Activated naive CD4-positive, alpha-beta T cell treated with anti-CD3 and anti-CD28 coated beads, Interleukin-2, amount 50 U/mL, for 72 hours (primary cell): ENCODE measurements at regions not wholly inside any gene's neighbourhood (a gene's known extent, or its start where the extent isn't known, plus 50 kb on each side); places are given as distances from the start of the nearest gene placed in this dataset.

Experiments
- ATAC-seq, 2 donors: fragments of 150-1000 bp; cut with Tn5 transposase; 2 replicates each; pipeline ENCODE4 v1.10.0; 2021; ENCODE audit warnings: mild to moderate bottlenecking in 2 of 2, moderate library complexity in 2 of 2
- DNase-seq, 2 donors: peaks; one replicate each; pipeline ENCODE4 v3.0.0; 2021 to 2022; ENCODE audit warnings: low spot score in 2 of 2
- H3K27ac Mint-ChIP-seq, 2 donors: one replicate each; pipeline ENCODE4 v1.8.0; 2022; ENCODE audit warnings: mild to moderate bottlenecking in 2 of 2, mixed read lengths in 2 of 2
- H3K36me3 Mint-ChIP-seq, 2 donors: one replicate each; pipeline ENCODE4 v1.8.0; 2022; ENCODE audit warnings: mixed read lengths in 2 of 2
- H3K9me3 Mint-ChIP-seq, 2 donors: one replicate each; pipeline ENCODE4 v1.8.0; 2022; ENCODE audit warnings: mixed read lengths in 2 of 2

DNA sequence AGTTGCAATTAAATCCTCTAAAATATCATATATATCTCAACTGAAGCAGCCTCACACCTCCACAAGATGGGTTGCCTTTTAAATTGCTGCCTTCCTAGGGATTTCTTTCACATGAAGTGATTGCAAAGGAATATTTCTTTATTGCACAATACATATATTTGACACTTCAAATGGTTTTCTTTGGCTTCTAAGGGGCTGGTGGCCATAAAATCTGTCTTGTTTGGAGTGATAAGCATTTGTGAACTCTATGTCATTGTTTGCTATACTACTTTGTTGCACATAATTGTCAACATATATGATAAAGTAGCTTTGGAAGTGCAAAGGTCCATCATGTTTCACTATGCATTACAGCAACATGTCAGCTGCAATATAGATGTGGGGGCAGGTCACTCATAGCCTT is 2380.9 kb downstream of the PCDH9 start:
- no peak for ATAC-seq
- no peaks in the 10 kb centered on the region for H3K36me3 Mint-ChIP-seq
- H3K9me3 Mint-ChIP-seq: peaks cover 17 to 27% of the 10 kb centered on the region in 2 donors
- H3K27ac Mint-ChIP-seq: no peak overlapping the region
- no peak for DNase-seq

- H3K9me3 Mint-ChIP-seq: peaks cover 13 to 23% of the 10 kb centered on the region in 2 donors
- no peaks in the 10 kb centered on the region for H3K36me3 Mint-ChIP-seq
- no peak for DNase-seq
- ATAC-seq: no peak
- no peak overlapping the region for H3K27ac Mint-ChIP-seq
Measured at GRCh38 chr13:64847767-64848166, 2382.4 kb downstream of the PCDH9 start.

DNA sequence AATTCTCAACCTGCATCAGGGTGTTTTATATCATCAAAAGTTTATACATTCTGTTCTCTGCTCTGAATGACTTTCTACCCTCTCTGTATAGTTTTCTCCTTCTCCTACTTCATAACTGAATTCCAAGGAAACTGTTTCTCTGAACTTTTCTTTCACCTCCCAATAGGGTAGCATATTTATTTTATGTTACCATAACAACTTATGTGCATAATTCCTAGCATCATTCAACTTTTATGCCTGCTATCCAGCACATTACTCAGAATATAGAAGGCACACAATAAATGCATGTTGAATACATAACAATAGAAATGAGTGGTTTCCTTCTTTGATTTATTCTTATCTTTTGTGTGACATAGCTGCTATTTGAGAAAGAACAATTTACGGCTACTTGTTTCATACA is 2385.0 kb downstream of the PCDH9 start:
- Mint-ChIP-seq H3K27ac (no peak overlapping the region), H3K36me3 (no peaks in the 10 kb centered on the region), H3K9me3 (peaks cover 22 to 23% of the 10 kb centered on the region in 2 donors)
- no peak for DNase-seq
- ATAC-seq: no peak

DNA sequence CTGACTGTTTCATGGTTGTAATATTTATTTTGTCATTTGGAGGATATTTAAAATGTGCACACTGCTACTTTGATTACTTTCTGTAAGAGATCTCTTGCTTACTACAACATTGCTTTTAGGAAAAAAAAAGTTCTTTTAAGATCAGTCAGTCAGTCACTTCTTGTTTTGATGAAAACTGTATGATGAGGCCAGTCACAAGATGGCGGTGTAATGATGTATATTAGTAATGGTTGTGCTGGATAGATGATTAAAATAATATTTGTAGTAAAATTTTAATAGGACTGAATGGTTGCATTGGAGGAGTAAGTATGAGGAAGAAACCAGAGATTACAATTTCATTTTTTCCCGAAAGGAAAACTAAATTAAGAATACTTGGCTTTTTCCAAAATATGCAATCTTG is 2411.1 kb downstream of the PCDH9 start:
- Mint-ChIP-seq H3K36me3 (no peaks in the 10 kb centered on the region), H3K9me3 (peaks cover 10 to 24% of the 10 kb centered on the region in 2 donors), H3K27ac (no peak overlapping the region)
- ATAC-seq: no peak
- DNase-seq: no peak

- ATAC-seq (no peak), DNase-seq (no peak)
- Mint-ChIP-seq H3K27ac (no peak overlapping the region), H3K9me3 (peaks cover 13 to 23% of the 10 kb centered on the region in 2 donors), H3K36me3 (no peaks in the 10 kb centered on the region)
Measured at GRCh38 chr13:64817691-64818090, 2412.4 kb downstream of the PCDH9 start.

DNA sequence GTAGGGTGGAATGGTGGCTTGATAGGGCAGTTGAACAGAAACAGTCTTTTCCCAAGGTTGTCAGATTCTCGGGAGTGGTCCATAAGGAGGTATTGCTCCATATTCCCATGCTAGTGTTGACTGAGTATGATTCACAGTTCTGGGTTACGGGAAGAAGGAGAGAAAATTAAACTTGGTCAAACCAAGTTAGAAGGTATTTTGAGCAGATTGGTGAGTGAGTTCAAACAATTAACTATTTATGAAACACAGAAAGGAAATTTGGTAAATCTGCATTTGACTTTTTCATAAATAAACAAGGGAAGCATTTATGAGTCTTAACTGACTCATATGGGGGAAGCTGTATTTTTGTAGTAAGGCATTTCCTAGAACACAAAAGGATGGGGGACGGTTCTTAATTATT is 2419.4 kb downstream of the PCDH9 start:
- Mint-ChIP-seq H3K9me3 (peaks cover 15 to 21% of the 10 kb centered on the region in 2 donors), H3K27ac (no peak overlapping the region), H3K36me3 (no peaks in the 10 kb centered on the region)
- ATAC-seq (no peak), DNase-seq (no peak)

GRCh38 chr13:64808704-64809103 is 2421.4 kb downstream of the PCDH9 start:
- ATAC-seq (no peak), DNase-seq (no peak)
- Mint-ChIP-seq H3K36me3 (no peaks in the 10 kb centered on the region), H3K9me3 (peaks cover 12 to 16% of the 10 kb centered on the region in 2 donors), H3K27ac (no peak overlapping the region)

DNA sequence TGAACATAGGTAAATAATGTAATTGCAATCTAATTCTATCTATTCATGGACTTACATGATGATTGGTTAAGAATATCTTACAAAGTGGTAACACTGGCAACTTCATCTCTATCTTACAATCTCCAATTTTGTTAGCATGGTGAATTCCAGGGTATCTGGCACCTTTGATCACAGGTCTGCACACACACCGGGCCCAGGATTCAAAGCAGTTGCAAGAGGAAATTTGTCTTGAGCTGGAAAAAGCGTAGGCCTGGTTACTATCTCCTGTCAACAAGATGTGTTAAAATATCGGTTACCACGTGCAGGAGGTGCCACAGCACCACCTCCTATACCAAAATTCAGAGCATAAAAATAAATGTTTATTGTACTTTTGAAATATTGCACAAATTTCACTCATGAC is 2428.4 kb downstream of the PCDH9 start:
- no peak for ATAC-seq
- no peak overlapping the region for H3K27ac Mint-ChIP-seq
- peaks cover 5 to 11% of the 10 kb centered on the region in 2 donors for H3K9me3 Mint-ChIP-seq
- DNase-seq: no peak
- H3K36me3 Mint-ChIP-seq: no peaks in the 10 kb centered on the region

DNA sequence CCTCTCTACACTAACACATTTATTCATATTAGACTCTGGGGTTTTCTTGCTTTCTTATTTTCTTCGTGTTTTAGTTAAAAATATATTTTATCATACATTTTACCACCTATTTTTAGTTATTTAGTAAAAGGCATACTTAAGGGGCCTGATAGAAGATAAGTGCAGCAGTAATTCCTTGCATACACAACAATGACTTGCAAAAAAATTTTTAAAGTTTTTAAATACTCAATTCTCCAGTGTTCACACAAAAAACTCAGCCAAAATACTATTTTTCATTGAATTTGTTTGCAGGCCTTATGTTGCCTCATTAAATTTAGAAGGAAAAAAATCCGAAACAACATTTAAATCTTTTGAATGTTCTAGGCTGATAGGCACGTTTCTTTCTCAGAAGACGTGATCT is 2431.7 kb downstream of the PCDH9 start:
- no peaks in the 10 kb centered on the region for H3K36me3 Mint-ChIP-seq
- no peak for DNase-seq
- ATAC-seq: no peak
- no peak overlapping the region for H3K27ac Mint-ChIP-seq
- peaks cover 5 to 24% of the 10 kb centered on the region in 2 donors for H3K9me3 Mint-ChIP-seq

DNA sequence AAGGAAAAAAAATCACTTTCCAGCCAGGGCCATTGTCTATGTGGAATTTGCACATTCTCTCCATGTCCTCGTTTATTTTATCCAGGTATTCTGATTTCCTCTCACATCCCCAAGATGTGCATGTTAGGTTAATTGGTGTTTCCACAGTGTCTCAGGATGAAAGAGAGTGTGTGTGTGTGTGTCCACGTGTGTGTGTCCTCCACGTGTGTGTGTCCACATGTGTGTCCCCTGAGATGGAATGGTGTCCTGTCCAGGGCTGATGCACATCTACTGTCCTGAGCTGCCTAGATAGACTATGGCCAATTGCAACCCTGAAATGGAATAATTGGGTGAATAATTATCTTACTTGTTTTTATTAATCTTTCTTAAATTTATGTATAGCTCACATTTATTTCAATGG is 2436.5 kb downstream of the PCDH9 start:
- H3K9me3 Mint-ChIP-seq: peaks cover 18 to 37% of the 10 kb centered on the region in 2 donors
- DNase-seq (no peak), ATAC-seq (no peak)
- H3K36me3 Mint-ChIP-seq: no peaks in the 10 kb centered on the region
- H3K27ac Mint-ChIP-seq: no peak overlapping the region

DNA sequence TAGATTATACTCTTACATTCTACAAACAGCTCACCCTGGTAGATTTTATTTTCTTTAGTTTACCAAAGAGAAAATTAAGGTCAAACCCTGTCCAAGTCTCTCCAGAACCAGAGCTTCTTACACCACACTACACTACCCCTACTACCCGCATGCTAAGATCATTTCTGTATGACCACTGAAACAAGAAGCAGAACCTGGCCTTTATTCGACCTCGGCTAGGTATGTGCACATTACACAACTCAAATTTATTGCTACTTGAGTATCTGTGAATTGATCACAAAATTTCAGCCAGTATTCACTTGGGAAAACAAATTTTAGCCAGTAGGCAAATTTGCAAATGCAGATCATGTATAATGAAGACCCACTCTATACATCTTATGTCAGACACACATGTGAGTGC is 2437.0 kb downstream of the PCDH9 start:
- ATAC-seq: no peak
- H3K9me3 Mint-ChIP-seq: peaks cover 18 to 36% of the 10 kb centered on the region in 2 donors
- H3K36me3 Mint-ChIP-seq: no peaks in the 10 kb centered on the region
- no peak overlapping the region for H3K27ac Mint-ChIP-seq
- DNase-seq: no peak

DNA sequence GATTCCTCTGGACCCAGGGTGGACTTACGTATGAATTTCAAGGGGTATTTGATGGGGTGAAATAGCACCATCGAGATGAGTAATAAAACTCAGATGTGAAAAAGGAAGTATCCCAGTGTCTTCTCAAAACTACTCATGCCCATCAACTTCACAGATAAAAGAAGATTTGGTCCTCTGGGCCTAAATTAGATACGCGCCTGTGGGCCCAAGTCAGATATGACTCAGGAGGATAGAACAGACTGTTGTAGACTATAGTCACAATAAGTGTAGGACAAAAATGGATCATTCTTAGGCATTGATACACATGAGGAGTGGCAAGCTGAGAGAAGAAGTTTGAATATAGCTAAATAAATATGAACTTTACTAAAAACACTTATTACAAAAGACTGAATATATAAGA is 2438.8 kb downstream of the PCDH9 start:
- DNase-seq (no peak), ATAC-seq (no peak)
- no peak overlapping the region for H3K27ac Mint-ChIP-seq
- H3K9me3 Mint-ChIP-seq: peaks cover 20 to 34% of the 10 kb centered on the region in 2 donors
- no peaks in the 10 kb centered on the region for H3K36me3 Mint-ChIP-seq

DNA sequence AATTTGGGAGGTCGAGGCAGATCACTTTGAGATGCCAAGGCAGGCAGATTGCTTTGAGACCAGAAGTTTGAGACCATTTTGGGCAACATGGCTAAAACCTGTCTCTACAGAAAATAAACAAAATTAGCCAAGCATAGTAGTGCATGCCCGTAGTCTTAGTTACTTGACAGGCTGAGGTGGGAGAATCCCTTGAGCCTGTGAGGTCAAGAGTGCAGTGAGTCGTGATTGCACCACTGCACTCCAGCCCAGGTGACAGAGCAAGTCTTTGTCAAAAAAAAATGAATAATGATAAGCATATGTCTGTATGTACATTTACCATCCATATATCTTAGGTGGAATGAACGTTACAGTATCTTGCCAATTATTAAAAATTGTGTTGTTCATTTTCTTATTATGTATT is 2447.7 kb downstream of the PCDH9 start:
- Mint-ChIP-seq H3K27ac (no peak overlapping the region), H3K36me3 (no peaks in the 10 kb centered on the region), H3K9me3 (peaks cover 8 to 12% of the 10 kb centered on the region in 2 donors)
- ATAC-seq (no peak), DNase-seq (no peak)

GRCh38 chr13:64778002-64778401 is 2452.1 kb downstream of the PCDH9 start:
- H3K36me3 Mint-ChIP-seq: peaks cover 0 to 4% of the 10 kb centered on the region in 2 donors
- peaks cover 5 to 17% of the 10 kb centered on the region in 2 donors for H3K9me3 Mint-ChIP-seq
- no peak for ATAC-seq
- no peak overlapping the region for H3K27ac Mint-ChIP-seq
- no peak for DNase-seq

DNA sequence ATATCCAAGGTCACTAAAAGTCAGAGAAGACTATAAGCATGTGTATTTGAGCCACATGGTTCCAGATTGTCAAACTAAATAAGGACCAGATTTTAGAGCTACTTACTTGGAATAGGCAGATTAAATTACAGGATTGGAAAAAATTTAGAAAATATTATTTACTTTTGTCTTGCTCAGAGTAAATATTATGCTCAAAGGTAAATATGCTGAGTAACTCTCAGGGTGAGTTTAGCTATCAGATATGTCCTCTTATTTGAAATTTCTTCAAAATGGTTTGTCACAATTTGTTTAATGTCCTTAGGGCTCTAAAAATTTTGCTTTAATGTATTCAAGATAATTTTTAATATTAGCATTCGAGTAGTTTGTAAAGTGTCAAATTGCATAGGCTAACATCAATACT is 2455.2 kb downstream of the PCDH9 start:
- ATAC-seq (no peak), DNase-seq (no peak)
- H3K9me3 Mint-ChIP-seq: peaks cover 11 to 22% of the 10 kb centered on the region in 2 donors
- H3K27ac Mint-ChIP-seq: no peak overlapping the region
- peaks cover 0 to 5% of the 10 kb centered on the region in 2 donors for H3K36me3 Mint-ChIP-seq

- peaks cover 0 to 6% of the 10 kb centered on the region in 2 donors for H3K36me3 Mint-ChIP-seq
- DNase-seq: no peak
- H3K27ac Mint-ChIP-seq: no peak overlapping the region
- H3K9me3 Mint-ChIP-seq: peaks cover 17 to 19% of the 10 kb centered on the region in 2 donors
- no peak for ATAC-seq
Measured at GRCh38 chr13:64770743-64771142, 2459.4 kb downstream of the PCDH9 start.

- Mint-ChIP-seq H3K9me3 (peaks cover 21 to 24% of the 10 kb centered on the region in 2 donors), H3K36me3 (peaks cover 0 to 4% of the 10 kb centered on the region in 2 donors)
- no peak for ATAC-seq
Measured at GRCh38 chr13:64767054-64767453, 2463.1 kb downstream of the PCDH9 start.

GRCh38 chr13:64765636-64766035 is 2464.5 kb downstream of the PCDH9 start:
- DNase-seq (no peak), ATAC-seq (no peak)
- Mint-ChIP-seq H3K36me3 (peaks cover 0 to 4% of the 10 kb centered on the region in 2 donors), H3K9me3 (peaks cover 16 to 20% of the 10 kb centered on the region in 2 donors), H3K27ac (no peak overlapping the region)

More at GRCh38 chr13:64767054-64767453, 2463.1 kb downstream of the PCDH9 start:
- DNase-seq: no peak
- H3K27ac Mint-ChIP-seq: no peak overlapping the region
